ENCODE measurements at regions not wholly inside any gene's neighbourhood (a gene's known extent, or its start where the extent isn't known, plus 50 kb on each side); places are given as distances from the start of the nearest gene placed in this dataset.
"Not testable (repeated sequence)": the region's sequence is repeated elsewhere in the genome, so short reads cannot be mapped to it uniquely, and the experiment has no call there.

DNA sequence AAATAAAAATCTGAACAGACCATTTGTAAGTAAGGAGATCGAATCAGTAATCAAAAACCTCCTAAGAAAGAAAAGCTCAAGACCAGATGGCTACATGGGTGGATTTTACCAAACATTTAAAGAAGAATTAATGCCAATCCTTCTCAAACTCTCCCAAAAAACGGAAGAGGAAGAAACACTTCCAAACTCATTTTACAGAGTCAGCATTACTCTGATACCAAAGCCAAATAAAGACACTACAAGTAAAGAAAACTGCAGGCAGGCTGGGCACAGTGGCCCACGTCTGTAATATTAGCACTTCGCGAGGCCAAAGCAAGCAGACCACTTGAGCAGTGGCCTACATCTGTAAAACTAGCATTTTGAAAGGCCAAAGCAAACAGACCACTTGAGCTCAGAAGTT is 159.8 kb downstream of the DPY19L2 start:
- DNase-seq: no peak
- H3K4me1 ChIP-seq (ENCODE audit: insufficient read depth, low read length): no peaks in the 10 kb centered on the region
- H3K4me3 ChIP-seq (ENCODE audit: low read length in 2 of 2): no peak overlapping the region
- Mint-ChIP-seq H3K27me3 (no peaks in the 10 kb centered on the region), H3K27ac (no peak overlapping the region), H3K36me3 (no peaks in the 10 kb centered on the region), H3K4me1 (no peaks in the 10 kb centered on the region), H3K4me3 (no peak overlapping the region), H3K9me3 (peaks cover 0 to 33% (median 8%) of the 10 kb centered on the region in 8 donors)
- ChIA-PET POLR2A (ENCODE audit: partially characterized antibody) (no interaction called here), CTCF (ENCODE audit: partially characterized antibody) (no interaction called here)
- H3K36me3 ChIP-seq (ENCODE audit: insufficient read depth, low read length): no peaks in the 10 kb centered on the region
- no peaks in the 10 kb centered on the region for H3K9me3 ChIP-seq (ENCODE audit: control insufficient read depth in 1 of 2, low read length in 2 of 2)
- H3K27ac ChIP-seq (ENCODE audit: low read depth, low read length): no peak overlapping the region
- H3K27me3 ChIP-seq (ENCODE audit: insufficient read depth, low read length): no peaks in the 10 kb centered on the region
- intact Hi-C loops (cut with micrococcal nuclease): no loop called here

DNA sequence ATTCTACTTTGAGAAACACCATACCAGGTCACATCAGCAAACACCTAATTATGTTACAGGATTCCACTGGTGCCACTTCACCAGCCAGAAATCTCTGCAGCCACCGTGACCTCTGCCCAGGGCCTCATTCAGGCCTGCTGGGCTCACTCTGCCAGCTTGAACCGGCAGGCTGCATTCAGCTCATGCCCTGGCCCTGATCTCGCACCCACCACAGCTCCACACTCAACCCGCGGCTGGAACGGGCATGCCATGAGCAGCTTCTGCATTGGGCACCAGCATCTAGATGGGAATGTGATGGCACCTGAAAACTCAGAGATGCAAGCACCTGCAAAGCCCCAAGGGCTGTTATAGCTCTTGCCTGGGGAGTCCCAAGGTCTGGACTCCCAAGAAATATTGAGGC is 168.7 kb downstream of the DPY19L2 start:
- Histone ChIP-seq H3K4me1 (ENCODE audit: insufficient read depth, low read length) (no peaks in the 10 kb centered on the region), H3K4me3 (ENCODE audit: low read length in 2 of 2) (no peak overlapping the region), H3K27me3 (ENCODE audit: insufficient read depth, low read length) (no peaks in the 10 kb centered on the region), H3K27ac (ENCODE audit: low read depth, low read length) (no peak overlapping the region), H3K9me3 (ENCODE audit: control insufficient read depth in 1 of 2, low read length in 2 of 2) (no peaks in the 10 kb centered on the region), H3K36me3 (ENCODE audit: insufficient read depth, low read length) (no peaks in the 10 kb centered on the region)
- no peak for DNase-seq
- intact Hi-C loops (cut with micrococcal nuclease): no loop called here
- H3K4me1 Mint-ChIP-seq: no peaks in the 10 kb centered on the region
- peaks cover 0 to 14% (median 4%) of the 10 kb centered on the region in 8 donors for H3K9me3 Mint-ChIP-seq
- H3K27ac Mint-ChIP-seq: no peak overlapping the region
- no peak overlapping the region for H3K4me3 Mint-ChIP-seq
- no peaks in the 10 kb centered on the region for H3K36me3 Mint-ChIP-seq
- POLR2A ChIA-PET (ENCODE audit: partially characterized antibody): no interaction called here
- CTCF ChIA-PET (ENCODE audit: partially characterized antibody): no interaction called here
- H3K27me3 Mint-ChIP-seq: peaks cover 0 to 1% of the 10 kb centered on the region in 2 donors

DNA sequence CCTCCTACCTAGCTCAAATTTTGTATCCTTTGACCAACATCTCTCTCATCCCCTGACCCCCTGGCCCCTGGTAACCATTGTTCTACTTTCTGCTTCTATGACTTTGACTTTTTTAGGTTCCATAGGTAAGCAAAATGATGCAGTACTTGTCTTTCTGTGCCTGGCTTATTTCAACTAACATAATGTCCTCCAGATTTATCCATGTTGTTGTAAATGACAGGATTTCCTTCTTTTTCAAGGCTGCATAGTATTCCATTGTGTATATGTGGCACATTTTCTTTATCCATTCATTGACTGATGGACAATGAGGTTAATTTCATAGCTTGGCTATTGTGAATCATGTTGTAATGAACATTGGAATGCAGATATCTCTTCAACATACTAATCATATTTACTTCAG is 170.1 kb downstream of the DPY19L2 start:
- Mint-ChIP-seq H3K4me1 (no peaks in the 10 kb centered on the region), H3K36me3 (no peaks in the 10 kb centered on the region)
- no peaks in the 10 kb centered on the region for H3K36me3 ChIP-seq (ENCODE audit: insufficient read depth, low read length)

DNA sequence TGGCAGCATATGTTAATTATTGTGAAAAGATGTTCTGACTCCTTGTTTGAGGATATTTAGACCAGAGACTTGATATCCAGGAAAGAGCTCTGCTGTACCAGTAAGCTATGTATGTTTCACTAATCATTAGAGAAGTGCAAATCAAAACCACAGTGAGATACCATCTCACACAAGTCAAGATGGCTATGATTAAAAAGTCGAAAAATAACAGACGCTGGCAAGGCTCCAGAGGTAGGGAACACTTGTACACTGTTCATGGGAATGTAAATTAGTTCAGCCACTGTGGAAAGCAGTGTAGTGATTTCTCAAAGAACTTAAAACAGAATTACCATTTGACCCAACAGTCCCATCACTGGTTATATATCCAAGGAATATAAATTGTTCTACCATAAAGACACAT is 171.6 kb downstream of the DPY19L2 start:
- H3K36me3 Mint-ChIP-seq: no peaks in the 10 kb centered on the region
- intact Hi-C loops (cut with micrococcal nuclease): no loop called here
- ChIA-PET CTCF (ENCODE audit: partially characterized antibody) (no interaction called here), POLR2A (ENCODE audit: partially characterized antibody) (no interaction called here)
- no peaks in the 10 kb centered on the region for H3K27me3 ChIP-seq (ENCODE audit: insufficient read depth, low read length)
- H3K27ac ChIP-seq (ENCODE audit: low read depth, low read length): no peak overlapping the region
- H3K4me3 Mint-ChIP-seq: no peak overlapping the region
- no peak for DNase-seq
- no peaks in the 10 kb centered on the region for H3K4me1 ChIP-seq (ENCODE audit: insufficient read depth, low read length)
- no peaks in the 10 kb centered on the region for H3K9me3 ChIP-seq (ENCODE audit: control insufficient read depth in 1 of 2, low read length in 2 of 2)
- peaks cover 0 to 14% (median 6%) of the 10 kb centered on the region in 8 donors for H3K9me3 Mint-ChIP-seq
- no peaks in the 10 kb centered on the region for H3K36me3 ChIP-seq (ENCODE audit: insufficient read depth, low read length)
- no peaks in the 10 kb centered on the region for H3K27me3 Mint-ChIP-seq
- no peak overlapping the region for H3K4me3 ChIP-seq (ENCODE audit: low read length in 2 of 2)
- no peaks in the 10 kb centered on the region for H3K4me1 Mint-ChIP-seq
- H3K27ac Mint-ChIP-seq: no peak overlapping the region

More for the DNA sequence above, 170.1 kb downstream of the DPY19L2 start:
- ChIA-PET POLR2A (ENCODE audit: partially characterized antibody) (no interaction called here), CTCF (ENCODE audit: partially characterized antibody) (no interaction called here)
- no peak for DNase-seq
- Histone ChIP-seq H3K4me3 (ENCODE audit: low read length in 2 of 2) (no peak overlapping the region), H3K4me1 (ENCODE audit: insufficient read depth, low read length) (no peaks in the 10 kb centered on the region), H3K27me3 (ENCODE audit: insufficient read depth, low read length) (no peaks in the 10 kb centered on the region), H3K9me3 (ENCODE audit: control insufficient read depth in 1 of 2, low read length in 2 of 2) (no peaks in the 10 kb centered on the region), H3K27ac (ENCODE audit: low read depth, low read length) (no peak overlapping the region)
- H3K4me3 Mint-ChIP-seq: no peak overlapping the region
- H3K27me3 Mint-ChIP-seq: peaks cover 0 to under 1% of the 10 kb centered on the region in 2 donors
- peaks cover 0 to 14% (median 4%) of the 10 kb centered on the region in 8 donors for H3K9me3 Mint-ChIP-seq
- intact Hi-C loops (cut with micrococcal nuclease): no loop called here
- no peak overlapping the region for H3K27ac Mint-ChIP-seq

DNA sequence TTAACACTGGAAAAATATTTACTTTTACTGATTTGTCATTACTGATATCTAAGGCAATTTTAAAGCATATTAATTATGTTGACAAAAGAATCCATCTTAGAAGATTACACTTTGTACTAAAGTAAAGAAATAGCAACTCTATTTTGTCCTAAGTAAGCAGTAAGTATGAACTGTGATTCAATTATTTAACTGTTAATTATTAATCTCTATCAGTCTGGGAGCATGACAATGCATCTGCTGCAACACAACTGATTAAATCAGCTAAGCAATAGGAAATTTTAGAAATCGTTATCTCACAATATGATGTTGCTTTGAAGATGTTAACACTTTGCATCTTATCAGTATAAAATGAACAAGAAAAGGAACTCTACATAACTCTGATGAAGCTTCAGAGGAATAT is 172.3 kb downstream of the DPY19L2 start:
- Histone ChIP-seq H3K36me3 (ENCODE audit: insufficient read depth, low read length) (no peaks in the 10 kb centered on the region), H3K27ac (ENCODE audit: low read depth, low read length) (no peak overlapping the region), H3K27me3 (ENCODE audit: insufficient read depth, low read length) (no peaks in the 10 kb centered on the region), H3K4me1 (ENCODE audit: insufficient read depth, low read length) (no peaks in the 10 kb centered on the region), H3K4me3 (ENCODE audit: low read length in 2 of 2) (no peak overlapping the region), H3K9me3 (ENCODE audit: control insufficient read depth in 1 of 2, low read length in 2 of 2) (no peaks in the 10 kb centered on the region)
- Mint-ChIP-seq H3K4me3 (no peak overlapping the region), H3K27me3 (no peaks in the 10 kb centered on the region), H3K4me1 (no peaks in the 10 kb centered on the region), H3K27ac (no peak overlapping the region), H3K36me3 (no peaks in the 10 kb centered on the region), H3K9me3 (peaks cover 0 to 14% (median 6%) of the 10 kb centered on the region in 8 donors)
- DNase-seq: no peak
- ChIA-PET POLR2A (ENCODE audit: partially characterized antibody) (no interaction called here), CTCF (ENCODE audit: partially characterized antibody) (no interaction called here)
- intact Hi-C loops (cut with micrococcal nuclease): no loop called here

DNA sequence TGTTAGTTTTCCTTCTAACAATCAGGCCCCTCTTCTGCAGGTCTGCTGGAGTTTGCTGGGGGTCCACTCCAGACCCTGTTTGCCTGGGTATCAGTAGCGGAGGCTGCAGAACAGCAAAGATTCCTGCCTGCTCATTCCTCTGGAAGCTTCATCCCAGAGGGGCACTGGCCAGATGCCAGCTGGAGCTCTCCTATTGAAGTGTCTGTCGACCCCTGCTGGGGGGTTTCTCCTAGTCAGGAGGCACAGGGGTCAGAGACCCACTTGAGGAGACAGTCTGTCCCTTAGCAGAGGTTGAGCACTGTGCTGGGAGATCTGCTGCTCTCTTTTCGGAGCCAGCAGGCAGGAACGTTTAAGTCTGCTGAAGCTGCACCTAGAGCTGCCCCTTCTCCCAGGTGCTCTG is 174.9 kb downstream of the DPY19L2 start:
- intact Hi-C loops (cut with micrococcal nuclease); POLR2A ChIA-PET (ENCODE audit: partially characterized antibody); H3K9me3 ChIP-seq (ENCODE audit: control insufficient read depth in 1 of 2, low read length in 2 of 2); H3K27ac Mint-ChIP-seq; H3K27me3 ChIP-seq (ENCODE audit: insufficient read depth, low read length); H3K36me3 Mint-ChIP-seq; H3K27me3 Mint-ChIP-seq; H3K4me1 ChIP-seq (ENCODE audit: insufficient read depth, low read length); CTCF ChIA-PET (ENCODE audit: partially characterized antibody); H3K4me3 Mint-ChIP-seq; H3K27ac ChIP-seq (ENCODE audit: low read depth, low read length); H3K4me3 ChIP-seq (ENCODE audit: low read length in 2 of 2); H3K4me1 Mint-ChIP-seq; H3K36me3 ChIP-seq (ENCODE audit: insufficient read depth, low read length): not testable (repeated sequence)
- peak in 1 of 5 donors; percentile 27 for DNase-seq
- peaks cover 0 to 25% (median 7%) of the 10 kb centered on the region in 8 donors for H3K9me3 Mint-ChIP-seq

DNA sequence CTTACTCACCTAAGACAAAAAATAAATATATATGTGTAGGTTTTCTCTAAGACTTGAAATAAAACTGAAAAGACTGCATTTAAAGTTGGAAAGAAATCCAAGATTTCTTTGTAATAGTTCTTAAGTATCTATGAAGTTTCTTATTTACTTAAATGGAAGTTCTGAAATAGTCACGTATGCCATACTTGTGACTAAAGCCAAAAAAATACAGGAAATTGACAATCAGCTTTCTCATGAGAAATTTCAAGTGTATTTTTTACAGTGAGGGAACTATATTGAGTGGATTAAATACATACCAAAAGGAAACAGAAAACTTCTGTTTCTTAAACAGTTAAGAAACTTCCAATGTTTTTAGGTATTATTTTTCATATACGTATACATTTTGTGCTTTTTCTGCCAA is 188.1 kb downstream of the DPY19L2 start:
- Histone ChIP-seq H3K27ac (ENCODE audit: low read depth, low read length) (no peak overlapping the region), H3K9me3 (ENCODE audit: control insufficient read depth in 1 of 2, low read length in 2 of 2) (no peaks in the 10 kb centered on the region), H3K36me3 (ENCODE audit: insufficient read depth, low read length) (no peaks in the 10 kb centered on the region), H3K4me1 (ENCODE audit: insufficient read depth, low read length) (no peaks in the 10 kb centered on the region), H3K27me3 (ENCODE audit: insufficient read depth, low read length) (no peaks in the 10 kb centered on the region), H3K4me3 (ENCODE audit: low read length in 2 of 2) (no peak overlapping the region)
- intact Hi-C loops (cut with micrococcal nuclease): no loop called here
- ChIA-PET CTCF (ENCODE audit: partially characterized antibody) (no interaction called here), POLR2A (ENCODE audit: partially characterized antibody) (no interaction called here)
- Mint-ChIP-seq H3K4me1 (no peaks in the 10 kb centered on the region), H3K27me3 (no peaks in the 10 kb centered on the region), H3K4me3 (no peak overlapping the region), H3K9me3 (peaks cover 0 to 5% (median 0%) of the 10 kb centered on the region in 8 donors), H3K36me3 (no peaks in the 10 kb centered on the region), H3K27ac (no peak overlapping the region)
- no peak for DNase-seq

DNA sequence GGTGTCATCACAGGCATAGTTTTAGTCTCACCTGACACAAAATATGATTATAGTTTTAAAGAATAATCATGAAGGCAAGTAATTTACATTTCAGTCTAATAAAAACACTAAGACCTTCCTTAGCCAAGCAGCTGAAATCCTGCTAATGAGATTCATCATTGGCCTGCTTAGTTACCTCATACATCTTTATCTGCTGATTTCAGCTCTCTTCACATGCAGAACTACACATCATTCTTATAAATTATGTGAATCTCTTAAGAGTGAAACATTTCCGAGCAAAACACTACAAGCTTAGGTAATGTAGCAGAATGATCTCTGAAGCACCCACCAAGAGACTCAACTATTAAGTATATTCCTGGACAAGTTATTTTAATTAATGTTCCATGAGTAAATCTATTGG is 198.1 kb downstream of the DPY19L2 start:
- intact Hi-C loops (cut with micrococcal nuclease): no loop called here
- Mint-ChIP-seq H3K4me3 (no peak overlapping the region), H3K9me3 (peaks cover 0 to 6% (median 0%) of the 10 kb centered on the region in 8 donors), H3K4me1 (no peaks in the 10 kb centered on the region), H3K36me3 (no peaks in the 10 kb centered on the region), H3K27ac (no peak overlapping the region), H3K27me3 (no peaks in the 10 kb centered on the region)
- CTCF ChIA-PET (ENCODE audit: partially characterized antibody): no interaction called here
- no peaks in the 10 kb centered on the region for H3K36me3 ChIP-seq (ENCODE audit: insufficient read depth, low read length)
- H3K4me1 ChIP-seq (ENCODE audit: insufficient read depth, low read length): no peaks in the 10 kb centered on the region
- no peak overlapping the region for H3K4me3 ChIP-seq (ENCODE audit: low read length in 2 of 2)
- H3K27me3 ChIP-seq (ENCODE audit: insufficient read depth, low read length): no peaks in the 10 kb centered on the region
- POLR2A ChIA-PET (ENCODE audit: partially characterized antibody): no interaction called here
- no peaks in the 10 kb centered on the region for H3K9me3 ChIP-seq (ENCODE audit: control insufficient read depth in 1 of 2, low read length in 2 of 2)
- no peak for DNase-seq
- no peak overlapping the region for H3K27ac ChIP-seq (ENCODE audit: low read depth, low read length)

Measured in CD4-positive, alpha-beta memory T cell (primary cell).